ENCODE measurements at regions not wholly inside any gene's neighbourhood (a gene's known extent, or its start where the extent isn't known, plus 50 kb on each side); places are given as distances from the start of the nearest gene placed in this dataset.

GRCh38 chr6:91221072-91221720, 634.3 kb upstream of the MAP3K7 start:
- Histone ChIP-seq H3K4me2 (replicated peaks; ENCODE audit: extremely low read depth, low read length, poor library complexity, severe bottlenecking) (no peak overlapping the region), H3K27me3 (ENCODE audit: control insufficient read depth in 2 of 2, insufficient read depth in 2 of 2, low read length in 2 of 2) (no peaks in the 10 kb centered on the region), H4K20me1 (ENCODE audit: insufficient read depth, low read length) (no peaks in the 10 kb centered on the region), H3K9ac (ENCODE audit: insufficient read depth, low read length, poor library complexity, severe bottlenecking) (no peak overlapping the region), H2AFZ (ENCODE audit: insufficient read depth, low read depth, low read length, poor library complexity, severe bottlenecking) (no peak overlapping the region), H3K36me3 (replicated peaks in 1 of 2; ENCODE audit: control insufficient read depth in 1 of 2, insufficient read depth in 2 of 2, low read length in 2 of 2) (no peaks in the 10 kb centered on the region), H3K4me1 (ENCODE audit: control insufficient read depth in 1 of 2, insufficient read depth in 2 of 2, low read length in 2 of 2) (peaks cover 0 to 4% of the 10 kb centered on the region in 2 donors), H3K79me2 (ENCODE audit: insufficient read depth, low read length) (no peaks in the 10 kb centered on the region), H3K4me3 (replicated peaks in 1 of 3; ENCODE audit: low read depth in 2 of 3, low read length in 3 of 3) (no peak overlapping the region), H3K27ac (ENCODE audit: low read depth in 1 of 2, low read length in 2 of 2) (no peak overlapping the region), H3K9me3 (replicated peaks in 1 of 2; ENCODE audit: control insufficient read depth in 1 of 2, insufficient read depth in 1 of 2, low read length in 2 of 2) (no peaks in the 10 kb centered on the region)
- Mint-ChIP-seq H3K36me3 (no peaks in the 10 kb centered on the region), H3K4me1 (peaks cover 3% of the 10 kb centered on the region), H3K27me3 (ENCODE audit: low read depth in 3 of 3) (peaks cover 0 to 2% (median 1%) of the 10 kb centered on the region in 3 donors), H3K27ac (no peak overlapping the region), H3K4me3 (no peak overlapping the region), H3K9me3 (peaks cover 0 to 2% (median 0%) of the 10 kb centered on the region in 7 donors)
- DNase-seq, result no peak
- intact Hi-C loops (cut with micrococcal nuclease), result no loop called here
- 67% methylated on average over 1 of the region's 7 CpGs for whole genome bisulfite sequencing (ENCODE audit: insufficient coverage)
- no peak for TF ChIP-seq CTCF (IDR thresholded peaks at IDR 0.05)

GRCh38 chr6:91213229-91213901, 626.5 kb upstream of the MAP3K7 start:
- H3K9me3 Mint-ChIP-seq, result peaks cover 5 to 14% (median 8%) of the 10 kb centered on the region in 7 donors
- no peak overlapping the region for H3K4me2 ChIP-seq (replicated peaks; ENCODE audit: extremely low read depth, low read length, poor library complexity, severe bottlenecking)
- H3K9me3 ChIP-seq (replicated peaks in 1 of 2; ENCODE audit: control insufficient read depth in 1 of 2, insufficient read depth in 1 of 2, low read length in 2 of 2), result peaks cover 12 to 14% of the 10 kb centered on the region in 2 donors
- WGBS (ENCODE audit: insufficient coverage), result 88% methylated on average over 3 of the region's 5 CpGs
- H3K27ac Mint-ChIP-seq, result no peak overlapping the region
- no peaks in the 10 kb centered on the region for H3K4me1 ChIP-seq (ENCODE audit: control insufficient read depth in 1 of 2, insufficient read depth in 2 of 2, low read length in 2 of 2)
- H3K27ac ChIP-seq (ENCODE audit: low read depth in 1 of 2, low read length in 2 of 2), result no peak overlapping the region
- no peaks in the 10 kb centered on the region for H3K36me3 ChIP-seq (replicated peaks in 1 of 2; ENCODE audit: control insufficient read depth in 1 of 2, insufficient read depth in 2 of 2, low read length in 2 of 2)
- H3K36me3 Mint-ChIP-seq, result no peaks in the 10 kb centered on the region
- no peak overlapping the region for H2AFZ ChIP-seq (ENCODE audit: insufficient read depth, low read depth, low read length, poor library complexity, severe bottlenecking)
- no peak overlapping the region for H3K4me3 Mint-ChIP-seq
- no peaks in the 10 kb centered on the region for H3K27me3 Mint-ChIP-seq (ENCODE audit: low read depth in 3 of 3)
- DNase-seq, result no peak
- no peaks in the 10 kb centered on the region for H3K79me2 ChIP-seq (ENCODE audit: insufficient read depth, low read length)
- H3K9ac ChIP-seq (ENCODE audit: insufficient read depth, low read length, poor library complexity, severe bottlenecking), result no peak overlapping the region
- H3K4me3 ChIP-seq (replicated peaks in 1 of 3; ENCODE audit: low read depth in 2 of 3, low read length in 3 of 3), result no peak overlapping the region
- H4K20me1 ChIP-seq (ENCODE audit: insufficient read depth, low read length), result no peaks in the 10 kb centered on the region
- intact Hi-C loops (cut with micrococcal nuclease), result no loop called here
- no peaks in the 10 kb centered on the region for H3K27me3 ChIP-seq (ENCODE audit: control insufficient read depth in 2 of 2, insufficient read depth in 2 of 2, low read length in 2 of 2)
- no peaks in the 10 kb centered on the region for H3K4me1 Mint-ChIP-seq
- TF ChIP-seq CTCF (IDR thresholded peaks at IDR 0.05), result no peak
